CD4-positive, alpha-beta T cell treated with Interleukin-17A for 1 hour (primary cell): ENCODE measurements at regions not wholly inside any gene's neighbourhood (a gene's known extent, or its start where the extent isn't known, plus 50 kb on each side); places are given as distances from the start of the nearest gene placed in this dataset.
"Not testable (repeated sequence)": the region's sequence is repeated elsewhere in the genome, so short reads cannot be mapped to it uniquely, and the experiment has no call there.

Experiments used
- DNase-seq: peaks from one replicate; pipeline ENCODE4 v3.0.0-alpha.2; 2020

DNA sequence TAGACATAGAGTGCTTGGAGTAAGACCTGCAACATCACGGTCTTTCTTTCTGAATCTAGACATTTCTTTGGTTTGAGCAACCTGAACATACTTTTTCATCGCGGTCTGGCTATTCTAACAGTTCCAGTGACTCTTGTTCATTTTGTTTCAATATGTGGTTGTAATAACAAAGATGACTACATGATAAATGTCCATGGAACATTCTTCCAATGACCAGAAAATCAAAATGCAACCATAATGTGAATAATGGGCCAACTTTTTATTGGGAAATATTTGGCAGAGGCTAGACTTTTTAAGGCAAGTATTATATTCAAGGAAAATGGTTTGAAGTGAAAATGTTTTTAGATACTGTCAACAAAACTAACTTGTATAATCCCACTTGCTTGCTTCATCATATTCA, 282.5 kb downstream of the INHBA start:
- no peak for DNase-seq

DNA sequence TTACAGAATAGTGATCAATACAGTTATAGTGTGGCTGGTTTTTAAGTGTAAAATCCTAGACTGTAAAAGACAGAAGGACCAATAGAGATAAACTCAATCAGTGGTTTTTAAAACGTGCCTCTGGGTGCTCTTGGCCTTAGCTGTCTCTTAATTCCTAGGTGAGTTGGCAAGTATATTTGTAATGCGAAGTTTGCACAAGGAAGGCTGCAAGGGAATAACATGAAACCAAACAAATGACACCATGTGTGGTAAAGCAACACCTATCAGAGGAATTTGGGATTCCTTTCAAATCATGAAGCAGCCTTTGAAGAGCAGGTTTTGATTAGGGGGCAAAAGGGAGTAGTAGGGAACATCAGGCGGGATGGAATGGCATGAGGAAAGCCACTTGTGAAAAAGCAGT, 284.6 kb downstream of the INHBA start:
- DNase-seq: no peak

DNA sequence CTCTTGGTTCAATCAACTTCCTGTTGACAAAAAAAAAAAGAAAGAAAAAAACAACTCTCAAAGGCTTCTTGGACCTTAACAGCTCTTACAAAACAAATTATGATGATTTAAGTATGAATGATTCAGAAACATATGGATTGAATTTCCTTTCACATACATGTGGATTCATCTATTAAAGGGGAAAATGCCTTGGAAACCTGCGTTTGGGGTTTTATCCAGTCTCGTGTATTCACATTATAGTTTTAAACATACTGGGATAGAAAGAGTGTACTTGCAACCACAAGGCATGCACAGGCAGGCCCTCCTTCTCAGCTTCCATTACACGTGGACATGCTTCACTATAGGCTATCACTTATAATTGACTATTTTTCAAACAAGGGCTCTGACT, 286.7 kb downstream of the INHBA start:
- DNase-seq: no peak

DNA sequence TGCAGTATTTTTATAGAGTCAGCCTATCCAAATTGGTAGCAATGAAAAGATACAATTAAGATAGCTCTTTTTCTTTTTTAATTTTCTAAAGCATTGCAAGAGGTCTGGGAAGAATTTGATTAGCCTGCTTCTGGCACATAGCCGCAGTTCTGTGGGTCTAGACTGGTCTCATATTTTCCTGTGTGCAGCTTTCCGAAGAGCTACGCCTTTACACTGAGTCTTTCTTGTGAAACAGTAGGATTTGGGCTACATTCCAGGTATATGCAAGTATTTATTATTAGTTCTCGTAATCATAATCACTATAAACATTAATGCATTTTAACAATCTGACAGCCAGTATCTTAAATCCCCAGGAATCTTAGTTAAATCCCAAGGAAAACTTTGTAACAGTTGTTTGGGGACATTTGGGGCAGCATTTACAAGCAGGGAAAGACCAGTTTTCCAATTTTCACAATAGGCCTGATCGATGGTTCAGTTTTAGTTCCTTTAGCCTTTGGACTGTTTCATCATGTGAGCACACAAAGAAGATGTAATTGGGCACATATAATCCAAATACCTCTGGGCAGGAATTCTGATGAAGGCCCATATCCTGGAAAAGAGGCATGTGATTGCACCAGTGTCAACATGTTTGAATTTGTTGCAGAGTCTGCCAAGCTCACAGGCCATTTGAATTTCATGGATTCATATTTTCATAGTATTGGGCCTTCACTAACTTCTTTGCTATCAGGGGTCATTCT, 287.3 kb downstream of the INHBA start:
- DNase-seq: no peak

DNA sequence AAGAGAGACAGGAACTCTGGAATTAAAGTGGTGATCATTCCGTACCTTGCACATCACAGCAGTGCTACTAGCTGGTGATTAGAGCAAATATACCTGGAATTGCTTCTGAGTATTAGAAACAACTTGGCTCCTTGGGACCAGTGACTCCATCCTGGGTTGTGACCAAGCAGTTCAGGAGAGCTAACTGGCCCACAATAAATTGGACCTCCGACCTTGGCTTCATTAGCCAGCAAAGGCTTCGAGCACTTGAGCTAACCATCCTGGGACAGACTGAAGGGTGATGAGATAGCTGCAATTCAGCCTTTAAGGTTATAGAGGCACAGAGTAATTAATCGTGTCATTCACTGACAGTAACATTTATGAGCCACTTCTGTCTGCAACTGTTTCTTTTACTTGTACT, 287.8 kb downstream of the INHBA start:
- DNase-seq: no peak

DNA sequence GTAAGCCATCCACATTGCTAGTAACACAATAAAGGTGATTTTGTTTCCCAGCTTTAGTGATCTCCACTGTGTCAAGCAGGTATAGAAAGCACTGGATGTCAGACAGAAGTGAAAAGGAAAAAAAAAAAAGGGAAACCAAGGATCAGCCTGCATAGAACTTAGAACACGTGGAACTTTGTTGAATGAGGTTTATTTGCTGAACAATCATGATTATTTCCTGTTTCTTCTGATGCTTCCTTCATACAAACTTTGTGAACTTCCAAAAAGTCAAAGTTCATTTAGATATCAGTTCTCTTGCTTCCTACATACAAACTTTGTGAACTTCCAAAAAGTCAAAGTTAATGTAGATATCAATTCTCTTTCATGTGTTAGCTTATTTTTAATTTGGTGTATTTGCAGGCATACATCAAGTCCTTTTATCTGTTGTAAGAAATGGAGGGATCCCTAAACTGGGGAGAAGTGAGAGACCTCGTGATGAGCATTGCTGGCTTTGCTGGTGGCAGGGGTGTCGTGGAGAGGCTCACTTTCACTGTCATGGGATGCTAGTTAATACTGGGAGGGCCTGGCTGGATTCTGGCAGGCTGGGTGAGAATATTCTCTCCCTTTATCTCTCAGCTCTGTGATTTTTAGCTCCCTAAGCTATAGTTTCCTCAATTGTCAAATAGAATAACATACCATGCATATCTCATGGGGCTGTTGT, 298.4 kb downstream of the INHBA start:
- DNase-seq: no peak

DNA sequence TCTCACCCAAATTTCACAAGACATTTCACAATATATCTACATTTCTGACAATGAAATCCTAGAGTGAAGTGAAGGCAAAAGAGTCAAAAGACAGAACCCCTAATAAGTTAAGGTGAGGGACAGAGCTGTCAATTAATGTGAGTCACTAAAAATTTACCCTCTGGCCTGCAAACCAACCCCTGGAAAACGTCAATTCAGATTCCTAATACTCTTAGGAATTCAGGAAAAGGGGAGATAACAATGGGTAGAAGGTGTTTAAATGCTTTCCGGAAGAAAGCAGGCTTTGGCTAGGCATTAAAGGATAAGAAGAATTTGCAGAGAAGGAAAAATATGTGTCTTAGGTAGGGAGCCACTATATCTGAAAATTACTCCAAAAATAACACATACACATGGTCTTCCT, 299.6 kb downstream of the INHBA start:
- no peak for DNase-seq

DNA sequence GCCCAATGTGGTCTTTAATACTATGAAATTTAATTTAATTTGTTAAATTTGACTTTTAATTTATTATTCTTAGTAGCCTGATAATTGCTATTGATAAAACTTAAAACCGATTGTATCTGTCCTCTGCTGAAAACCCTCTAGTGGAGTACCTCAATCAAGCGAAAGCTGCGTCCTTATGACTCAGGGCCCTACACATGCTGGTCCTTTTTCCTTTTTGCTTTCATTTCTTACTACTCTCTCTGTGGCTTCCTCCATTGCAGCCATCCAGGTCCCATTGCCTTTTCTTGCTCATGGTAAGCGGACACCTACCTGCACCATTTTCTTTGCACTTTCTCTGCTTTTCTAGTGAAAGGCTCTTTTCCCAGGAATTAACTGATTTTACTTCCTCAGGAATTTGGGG, 301.1 kb downstream of the INHBA start:
- DNase-seq: no peak

DNA sequence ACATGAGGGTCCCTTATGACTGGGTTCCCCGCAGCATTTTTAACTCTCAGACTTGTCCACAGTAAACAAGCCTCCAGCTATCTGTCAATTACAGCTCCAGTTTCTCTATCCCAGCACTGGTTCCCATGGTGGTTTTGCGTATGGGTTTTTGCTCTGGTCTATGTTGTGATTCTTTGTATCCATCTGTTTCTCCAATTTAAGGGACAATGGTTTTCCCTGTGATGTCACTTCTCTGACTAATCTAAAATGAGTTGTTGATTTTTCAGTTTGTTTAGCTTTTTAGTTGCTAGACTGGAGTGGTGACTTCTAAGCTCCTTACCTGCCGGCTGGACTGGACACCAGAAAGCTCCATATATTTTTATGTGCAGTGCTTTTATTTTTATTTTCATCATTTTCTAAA, 303.7 kb downstream of the INHBA start:
- no peak for DNase-seq

DNA sequence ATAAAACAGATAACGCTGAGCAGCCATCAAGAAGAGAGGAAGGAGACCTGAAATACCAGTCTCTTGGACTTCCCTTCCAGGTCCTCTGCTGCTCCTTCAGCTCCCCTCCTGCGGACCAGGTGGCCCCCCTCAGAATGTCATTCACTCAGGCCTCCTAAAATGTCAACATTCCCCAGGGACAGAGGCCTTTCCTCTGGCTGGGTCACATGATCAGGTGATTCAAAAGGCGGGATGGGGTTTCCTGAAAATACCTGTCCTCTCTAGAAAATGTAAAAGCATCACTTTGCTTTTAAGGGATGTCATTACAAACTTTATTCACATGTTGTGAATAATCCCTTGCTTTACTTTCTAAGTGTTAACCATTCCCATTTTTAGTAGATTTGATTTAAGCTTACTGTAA, 311.1 kb downstream of the INHBA start:
- no peak for DNase-seq

DNA sequence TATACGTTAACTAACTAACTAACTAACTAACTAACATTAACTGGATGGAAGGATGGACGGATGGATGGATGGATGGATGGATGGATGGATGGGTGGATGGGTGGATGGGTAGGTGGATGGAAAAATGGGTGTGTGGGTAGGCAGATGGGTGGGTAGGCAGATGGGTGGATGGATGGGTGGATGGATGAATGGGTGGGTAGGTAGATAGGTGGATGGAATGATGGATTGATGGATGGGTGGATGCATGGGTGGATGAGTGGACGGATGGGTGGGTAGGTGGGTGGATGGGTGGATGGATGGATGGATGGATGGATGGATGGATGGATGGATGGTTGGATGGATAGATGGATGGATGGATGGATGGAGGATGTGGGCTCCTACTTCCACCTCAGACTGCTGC, 314.0 kb downstream of the INHBA start:
- not testable (repeated sequence) for DNase-seq

DNA sequence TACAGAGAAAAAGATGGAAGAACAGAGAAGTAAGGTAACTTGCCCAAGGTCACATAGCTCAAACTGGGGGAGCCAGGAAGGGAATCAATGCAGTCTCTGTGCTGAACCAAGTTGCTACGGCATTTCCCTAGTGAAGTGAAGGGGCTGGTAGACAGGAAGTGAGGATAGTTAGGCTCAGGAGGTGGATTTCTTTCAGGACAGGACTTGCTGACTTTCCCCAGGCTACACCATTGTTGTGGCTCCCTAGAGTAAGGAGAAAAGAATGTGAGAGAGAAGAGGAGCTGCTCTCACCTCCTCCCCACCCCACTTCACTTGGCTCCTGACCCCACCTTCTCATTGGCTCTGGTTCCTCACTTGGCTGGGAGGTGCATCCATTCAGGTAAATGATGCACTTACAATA, 316.9 kb downstream of the INHBA start:
- no peak for DNase-seq

DNA sequence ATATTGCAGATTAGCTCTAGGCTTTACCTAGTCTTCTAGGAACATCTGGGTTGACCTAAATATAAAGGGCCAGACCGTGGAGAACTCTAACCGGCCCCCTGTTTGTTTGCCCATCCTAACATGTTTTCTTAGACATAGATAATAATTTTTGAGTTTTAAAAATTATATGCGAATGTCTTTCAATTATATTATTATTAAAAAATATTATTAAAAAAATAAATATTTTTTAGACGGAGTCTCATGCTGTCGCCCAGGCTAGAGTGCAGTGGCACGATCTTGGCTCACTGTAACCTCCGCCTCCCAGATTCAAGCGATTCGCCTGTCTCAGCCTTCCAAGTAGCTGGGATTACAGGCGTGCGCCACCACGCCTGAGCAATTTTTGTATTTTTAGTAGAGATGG, 318.5 kb downstream of the INHBA start:
- DNase-seq: no peak

DNA sequence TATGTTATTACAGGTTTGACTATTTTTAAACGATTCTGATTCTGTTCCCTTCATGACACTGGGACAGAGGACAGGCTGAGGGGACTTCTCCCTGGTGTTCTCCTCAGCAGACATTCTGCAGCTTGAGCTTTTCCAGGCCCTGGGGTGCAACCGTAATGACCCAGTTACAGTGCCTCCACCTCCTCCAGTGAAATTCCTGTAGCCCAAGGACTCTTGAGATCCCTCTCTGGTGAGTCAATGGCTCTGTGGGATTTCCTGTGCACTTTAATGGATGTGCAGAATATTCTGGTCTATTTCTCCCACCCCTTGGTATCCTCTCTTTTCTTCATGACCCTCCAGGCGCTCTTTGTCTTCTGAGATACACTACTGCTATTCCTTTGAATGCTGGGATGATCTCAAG, 319.3 kb downstream of the INHBA start:
- DNase-seq: no peak

DNA sequence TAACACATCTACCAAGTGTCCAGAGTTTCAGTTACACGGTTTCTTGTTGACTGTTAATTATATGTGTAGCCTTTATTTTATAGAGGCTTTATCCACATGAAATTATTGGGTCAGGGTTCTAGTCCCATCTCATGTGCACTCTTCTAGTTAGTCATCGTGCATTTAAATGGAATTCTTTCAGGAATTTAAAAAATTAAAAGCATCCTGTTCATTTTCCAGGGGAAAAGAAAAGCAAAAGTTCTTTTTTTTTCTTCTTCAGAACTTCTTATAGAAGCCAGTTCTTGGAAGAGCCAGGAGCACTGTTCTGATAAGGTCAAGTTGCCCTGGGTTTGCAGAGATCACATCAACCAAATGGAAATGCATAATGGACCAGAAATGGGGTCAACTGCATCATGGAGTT, 324.7 kb downstream of the INHBA start:
- no peak for DNase-seq

DNA sequence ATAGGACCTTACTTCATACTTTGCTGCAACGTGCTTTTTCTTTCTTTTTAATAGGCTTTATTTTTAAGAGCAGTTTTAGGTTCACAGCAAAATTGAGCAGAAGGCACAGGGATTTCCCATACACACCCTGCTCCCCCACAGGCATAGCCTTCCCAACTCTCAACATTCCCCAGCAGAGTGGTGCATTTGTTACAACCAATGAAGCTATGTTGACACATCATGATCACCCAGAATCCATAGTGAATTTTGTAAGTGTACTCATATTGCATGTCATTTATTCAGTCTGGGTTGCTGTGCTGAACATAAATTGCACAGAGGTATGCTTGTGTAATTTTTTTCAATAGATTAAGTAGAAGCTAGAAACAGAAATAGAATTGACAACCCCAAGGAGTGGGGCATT, 327.3 kb downstream of the INHBA start:
- no peak for DNase-seq

DNA sequence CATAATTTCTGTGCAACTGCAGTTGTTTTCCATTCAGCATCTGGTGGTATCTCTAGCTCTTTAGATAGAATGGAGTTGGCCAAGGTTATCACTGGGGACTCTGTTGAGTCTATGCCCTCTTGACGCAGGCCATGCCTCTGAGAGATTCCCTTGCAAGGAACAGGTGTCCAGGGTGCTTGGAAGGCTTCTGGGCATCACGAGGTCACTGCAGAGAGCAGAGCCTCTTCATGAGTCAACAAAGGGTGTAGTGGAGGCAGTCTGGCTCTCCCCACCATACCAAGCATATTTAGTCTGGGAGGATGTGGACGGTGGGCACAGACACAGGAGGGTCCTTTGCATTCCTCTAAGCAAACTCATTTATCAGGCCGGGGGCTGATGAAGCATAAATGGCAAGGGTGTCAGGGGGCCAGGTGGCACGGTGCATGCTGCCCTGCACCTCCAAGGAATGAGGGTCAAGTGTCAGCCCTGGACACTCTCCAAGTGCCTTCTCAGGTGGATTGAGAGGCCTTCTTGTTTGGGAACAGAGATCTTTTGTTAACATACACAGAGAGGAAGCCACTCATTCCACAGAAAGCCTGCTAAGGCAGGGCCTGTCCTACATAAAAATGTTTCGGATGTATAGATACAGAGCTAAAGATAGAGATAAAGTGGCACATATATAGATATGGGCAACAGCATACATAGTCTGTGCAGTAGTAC, 328.6 kb downstream of the INHBA start:
- no peak for DNase-seq

DNA sequence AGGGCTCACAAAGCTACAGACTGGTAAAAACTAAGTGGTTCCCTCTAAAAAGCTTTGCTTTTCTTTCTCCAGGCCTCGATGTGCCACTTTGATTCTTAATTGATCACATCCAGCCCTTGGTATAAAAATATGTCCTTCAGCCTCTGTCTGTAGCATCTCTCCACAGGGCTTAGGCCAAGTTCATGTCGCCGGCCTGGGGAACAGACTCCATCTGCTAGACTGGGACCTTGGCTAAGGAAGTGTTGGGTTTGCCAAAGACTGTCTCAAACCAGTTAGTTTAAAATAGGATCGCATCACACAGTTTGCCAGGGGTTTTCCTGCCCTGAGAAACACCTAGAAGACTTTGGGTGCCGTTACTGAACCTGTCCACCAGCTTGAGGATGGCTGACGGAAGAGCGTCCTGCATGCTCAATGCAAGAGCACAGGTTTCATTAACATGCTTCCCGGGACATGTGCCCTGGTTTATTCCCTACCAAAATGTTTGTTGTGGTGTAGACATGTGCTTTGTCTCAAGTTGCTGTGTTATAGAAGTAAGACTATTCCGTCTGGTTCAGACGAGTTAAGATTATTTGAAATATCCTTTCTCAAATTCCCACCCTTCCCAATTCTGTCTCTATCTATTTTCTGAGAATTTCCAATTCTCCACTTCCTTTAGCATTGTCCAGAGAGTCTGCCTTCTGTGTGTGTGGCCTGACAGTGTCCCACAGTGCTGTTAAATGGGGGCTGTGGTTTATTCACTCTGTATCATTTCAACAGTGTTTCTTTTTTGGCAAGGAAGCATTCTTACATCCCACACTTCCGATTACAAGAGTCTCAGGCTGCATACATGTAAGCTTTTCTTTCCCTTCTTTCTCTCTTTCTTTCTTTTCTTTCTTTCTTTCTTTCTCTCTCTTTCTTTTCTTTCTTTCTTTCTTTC, 334.7 kb downstream of the INHBA start:
- no peak for DNase-seq

DNA sequence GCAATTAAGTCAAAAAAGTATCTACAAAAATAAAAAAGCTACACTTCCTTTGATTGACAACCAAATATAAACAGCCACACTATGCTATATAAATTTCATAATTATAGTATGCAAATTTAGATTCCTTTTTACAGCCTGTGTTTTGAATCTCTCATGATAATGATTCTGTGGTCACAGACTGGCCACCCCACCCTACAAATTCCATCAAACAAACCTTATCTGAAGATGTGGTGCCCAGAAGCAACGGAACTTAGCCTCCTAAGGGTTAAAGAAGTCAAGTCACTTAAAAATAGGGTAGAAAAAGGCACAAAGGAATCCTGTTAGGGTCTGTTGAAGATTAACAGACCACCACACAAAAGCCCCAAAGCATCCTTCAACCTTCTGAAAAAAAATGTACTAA, 351.8 kb downstream of the INHBA start:
- no peak for DNase-seq

DNA sequence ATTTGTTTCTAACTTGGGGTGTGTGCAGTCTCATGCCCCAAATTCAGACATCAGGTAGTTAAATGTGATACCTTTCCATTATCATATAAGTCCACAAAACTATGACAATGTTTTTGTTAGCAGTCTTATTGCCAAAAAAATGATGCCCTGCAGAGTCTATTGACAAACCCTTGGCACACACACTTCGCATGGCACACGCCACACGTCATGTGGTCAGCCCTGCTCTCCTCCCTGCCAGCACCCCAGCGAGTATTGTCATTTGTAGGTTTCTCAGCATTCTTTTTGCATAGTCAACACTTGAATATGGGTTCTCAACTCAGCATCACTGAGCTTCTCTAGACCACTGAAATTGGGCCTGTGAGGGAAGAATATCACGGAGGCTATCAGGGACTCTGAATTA, 356.0 kb downstream of the INHBA start:
- DNase-seq: no peak

DNA sequence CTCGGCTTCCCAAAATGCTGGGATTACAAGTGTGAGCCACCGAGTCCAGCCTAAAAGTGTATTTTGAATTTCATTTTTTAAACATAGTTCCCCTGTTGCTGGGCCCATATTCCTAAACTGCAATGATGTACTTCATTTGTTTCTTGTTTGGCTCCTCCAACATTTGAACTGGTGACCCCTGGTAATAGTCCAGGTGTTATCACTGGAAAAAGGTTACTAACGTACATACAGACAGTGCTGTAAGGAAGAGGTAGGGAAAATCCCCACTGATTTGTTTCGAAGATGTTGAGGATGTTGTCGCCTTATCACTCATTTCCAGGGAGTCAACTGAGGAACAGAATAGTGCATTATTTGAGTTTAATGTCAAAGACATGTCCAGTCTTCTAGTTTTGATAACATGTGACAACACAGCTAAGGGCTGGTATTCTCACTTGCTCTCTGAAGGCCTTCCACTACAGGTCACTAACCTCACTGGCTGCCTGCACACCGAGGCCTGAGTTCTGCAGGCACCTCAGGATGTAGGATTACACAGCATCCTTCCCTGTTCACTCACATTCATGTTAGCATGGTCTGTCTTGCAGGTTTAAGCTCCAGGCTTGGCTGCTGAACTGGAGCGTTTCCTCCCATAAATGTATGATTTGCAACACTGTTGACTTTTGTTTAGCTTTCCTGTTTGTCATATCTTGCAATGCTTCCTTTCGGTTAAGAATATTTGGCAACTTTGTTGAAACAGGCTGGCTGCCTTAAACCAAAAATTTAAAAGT, 362.8 kb downstream of the INHBA start:
- DNase-seq: no peak

DNA sequence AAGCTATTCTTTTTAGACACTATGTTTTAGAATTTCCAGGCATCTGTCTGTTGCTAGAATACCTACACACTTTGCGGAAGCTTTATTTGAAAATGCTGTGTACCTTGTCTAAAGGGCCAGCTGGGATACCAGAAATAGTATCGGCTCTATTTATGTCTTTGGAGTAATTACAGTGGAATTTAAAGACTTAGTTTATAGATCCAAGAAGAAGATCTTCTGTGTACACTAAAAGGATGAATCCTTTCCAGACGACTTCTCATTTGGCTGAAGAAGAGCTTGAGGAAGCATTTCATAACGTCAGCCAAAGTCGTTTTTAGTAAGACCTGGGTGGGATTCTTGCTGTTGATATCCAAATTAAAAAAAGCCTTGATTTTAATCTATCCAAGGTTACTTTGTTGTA, 365.9 kb downstream of the INHBA start:
- DNase-seq: no peak
